ENCODE measurements at regions not wholly inside any gene's neighbourhood (a gene's known extent, or its start where the extent isn't known, plus 50 kb on each side); places are given as distances from the start of the nearest gene placed in this dataset.

GRCh38 chr10:120403109-120403508 lies 53.9 kb upstream of the PLPP4 start:
- Histone ChIP-seq H3K36me3 (ENCODE audit: control insufficient read depth in 2 of 2, insufficient read depth in 2 of 2, low read length in 1 of 2) (no peaks in the 10 kb centered on the region), H3K9me3 (ENCODE audit: control insufficient read depth in 2 of 2, insufficient read depth in 1 of 2, low read depth in 1 of 2, low read length in 1 of 2) (no peaks in the 10 kb centered on the region)
- 88 to 93% methylated on average over 3 of the region's 3 CpGs for WGBS, 2 donors

GRCh38 chr10:120406376-120406775 lies 50.7 kb upstream of the PLPP4 start:
- 72 to 88% methylated on average over 4 of the region's 4 CpGs for WGBS, 2 donors
- Histone ChIP-seq H3K4me3 (ENCODE audit: low read depth in 1 of 2, low read length in 2 of 2) (no peak overlapping the region), H3K9me3 (ENCODE audit: control insufficient read depth in 2 of 2, insufficient read depth in 1 of 2, low read depth in 1 of 2, low read length in 1 of 2) (peaks cover 0 to 6% of the 10 kb centered on the region in 2 donors), H3K27me3 (ENCODE audit: control insufficient read depth in 1 of 2, insufficient read depth in 2 of 2, low read length in 2 of 2) (no peaks in the 10 kb centered on the region), H3K4me1 (ENCODE audit: control insufficient read depth in 2 of 2, insufficient read depth in 2 of 2, low read length in 1 of 2) (peaks cover 0 to 2% of the 10 kb centered on the region in 2 donors), H3K36me3 (ENCODE audit: control insufficient read depth in 2 of 2, insufficient read depth in 2 of 2, low read length in 1 of 2) (no peaks in the 10 kb centered on the region), H3K27ac (ENCODE audit: low read depth in 2 of 2, low read length in 1 of 2) (no peak overlapping the region)

More at GRCh38 chr10:120403109-120403508, 53.9 kb upstream of the PLPP4 start:
- peaks cover 0 to 2% of the 10 kb centered on the region in 2 donors for H3K4me1 ChIP-seq (ENCODE audit: control insufficient read depth in 2 of 2, insufficient read depth in 2 of 2, low read length in 1 of 2)
- H3K27ac ChIP-seq (ENCODE audit: low read depth in 2 of 2, low read length in 1 of 2) = no peak overlapping the region
- no peak overlapping the region for H3K4me3 ChIP-seq (ENCODE audit: low read depth in 1 of 2, low read length in 2 of 2)
- no peaks in the 10 kb centered on the region for H3K27me3 ChIP-seq (ENCODE audit: control insufficient read depth in 1 of 2, insufficient read depth in 2 of 2, low read length in 2 of 2)

All from esophagus (tissue), 2 donors.